H9 (cell line): ENCODE measurements at regions not wholly inside any gene's neighbourhood (a gene's known extent, or its start where the extent isn't known, plus 50 kb on each side); places are given as distances from the start of the nearest gene placed in this dataset.

Experiments used
- DNase-seq: peaks from one replicate; pipeline ENCODE4 v3.0.0-alpha.2; 2017
- H2AFZ ChIP-seq: one replicate; pipeline ENCODE4 v1.6.1; 2013; ENCODE audit warnings: mild to moderate bottlenecking, low read length, control low read depth, moderate library complexity
- H2AK5ac ChIP-seq: 2 replicates; pipeline ENCODE4 v1.6.1; 2013; ENCODE audit warnings: low read length, control low read depth, mixed read lengths; ENCODE audit not compliant: insufficient read length
- H2BK120ac ChIP-seq: one replicate; pipeline ENCODE4 v1.6.1; 2013; ENCODE audit warnings: low read depth, mild to moderate bottlenecking, low read length, control low read depth, inconsistent platforms; ENCODE audit not compliant: poor library complexity, severe bottlenecking
- H2BK12ac ChIP-seq: 2 replicates; pipeline ENCODE4 v1.6.1; 2013; ENCODE audit warnings: low read length, control low read depth, mixed read lengths, low read depth; ENCODE audit not compliant: insufficient read length
- H2BK15ac ChIP-seq: 2 replicates; pipeline ENCODE4 v1.6.1; 2013; ENCODE audit warnings: low read depth, low read length, control low read depth
- H2BK20ac ChIP-seq: one replicate; pipeline ENCODE4 v1.6.1; 2013; ENCODE audit warnings: low read depth, mild to moderate bottlenecking, low read length, control low read depth, inconsistent platforms; ENCODE audit not compliant: poor library complexity, severe bottlenecking
- H2BK5ac ChIP-seq: 2 replicates; pipeline ENCODE4 v1.6.1; 2013; ENCODE audit warnings: low read length, control low read depth, mixed read lengths; ENCODE audit not compliant: insufficient read length
- H3K14ac ChIP-seq: 2 replicates; pipeline ENCODE4 v1.6.1; 2013; ENCODE audit warnings: low read length, control low read depth; ENCODE audit not compliant: insufficient read depth
- H3K18ac ChIP-seq: 2 replicates; pipeline ENCODE4 v1.6.1; 2013; ENCODE audit warnings: low read depth, mild to moderate bottlenecking, mixed read lengths, low read length, control low read depth; ENCODE audit not compliant: insufficient read length
- H3K23ac ChIP-seq: 2 replicates; pipeline ENCODE4 v1.6.1; 2013; ENCODE audit warnings: low read length, control low read depth, mixed read lengths, low read depth; ENCODE audit not compliant: insufficient read length
- H3K23me2 ChIP-seq: 2 replicates; pipeline ENCODE4 v1.6.1; 2013; ENCODE audit warnings: low read depth, mild to moderate bottlenecking, mixed read lengths, low read length, control low read depth; ENCODE audit not compliant: insufficient read length, poor library complexity, severe bottlenecking
- H3K27ac ChIP-seq: 2 replicates; pipeline ENCODE4 v1.5.1; 2013; ENCODE audit warnings: low read length, control low read depth, mixed read lengths, low read depth; ENCODE audit not compliant: insufficient read length
- H3K27me3 ChIP-seq: 2 replicates; pipeline ENCODE4 v1.6.1; 2013; ENCODE audit warnings: low read length, control low read depth, inconsistent platforms; ENCODE audit not compliant: insufficient read depth
- H3K4ac ChIP-seq: 2 replicates; pipeline ENCODE4 v1.6.1; 2013; ENCODE audit warnings: low read depth, mild to moderate bottlenecking, control low read depth, inconsistent platforms, low read length, moderate library complexity
- H3K4me1 ChIP-seq: 2 replicates; pipeline ENCODE4 v1.6.1; 2013; ENCODE audit warnings: low read length, control low read depth, inconsistent platforms; ENCODE audit not compliant: insufficient read depth
- H3K4me2 ChIP-seq: 2 replicates; pipeline ENCODE4 v1.6.1; 2013; ENCODE audit warnings: low read length, control low read depth, mixed read lengths; ENCODE audit not compliant: insufficient read length, insufficient read depth
- H3K56ac ChIP-seq: 2 replicates; pipeline ENCODE4 v1.6.1; 2013; ENCODE audit warnings: low read depth, mild to moderate bottlenecking, mixed read lengths, low read length, control low read depth; ENCODE audit not compliant: insufficient read length
- H3K79me1 ChIP-seq: 2 replicates; pipeline ENCODE4 v1.6.1; 2013; ENCODE audit warnings: low read depth, mild to moderate bottlenecking, moderate library complexity, low read length, control low read depth, inconsistent platforms; ENCODE audit not compliant: insufficient read depth, poor library complexity, severe bottlenecking
- H3K79me2 ChIP-seq: 2 replicates; pipeline ENCODE4 v1.6.1; 2013; ENCODE audit warnings: low read length, control low read depth, inconsistent platforms; ENCODE audit not compliant: insufficient read depth
- H3K9ac ChIP-seq: 2 replicates; pipeline ENCODE4 v1.6.1; 2013; ENCODE audit warnings: low read length, control low read depth, mixed read lengths; ENCODE audit not compliant: insufficient read length; ENCODE audit errors: extremely low read depth
- H3K9me3 ChIP-seq: one replicate; pipeline ENCODE4 v1.6.1; 2013; ENCODE audit warnings: low read depth, low read length, inconsistent platforms; ENCODE audit not compliant: control insufficient read depth
- H3T11ph ChIP-seq: one replicate; pipeline ENCODE4 v1.6.1; 2013; ENCODE audit warnings: mild to moderate bottlenecking, low read length, control low read depth, inconsistent platforms
- H4K20me1 ChIP-seq: one replicate; pipeline ENCODE4 v1.6.1; 2013; ENCODE audit not compliant: control insufficient read depth, insufficient read length, insufficient read depth
- H4K5ac ChIP-seq: 2 replicates; pipeline ENCODE4 v1.6.1; 2013; ENCODE audit warnings: low read depth, mild to moderate bottlenecking, mixed read lengths, low read length, control low read depth; ENCODE audit not compliant: insufficient read length
- H4K8ac ChIP-seq: replicated peaks from 2 replicates; pipeline ENCODE4 v1.6.1; 2013; ENCODE audit warnings: low read length, control low read depth, mixed read lengths, low read depth; ENCODE audit not compliant: insufficient read length
- H4K91ac ChIP-seq: 2 replicates; pipeline ENCODE4 v1.6.1; 2013; ENCODE audit warnings: low read depth, mild to moderate bottlenecking, moderate library complexity, mixed read lengths, low read length, control low read depth; ENCODE audit not compliant: insufficient read length
- H3K27ac Mint-ChIP-seq, 3 experiments: 2 replicates in 2 of 3; 3 replicates in 1 of 3; pipeline ENCODE4 v1.8.0; 2020 to 2021; ENCODE audit warnings: mixed read lengths in 3 of 3, mild to moderate bottlenecking in 1 of 3, moderate library complexity in 1 of 3
- H3K27me3 Mint-ChIP-seq: 2 replicates; pipeline ENCODE4 v1.8.0; 2021; ENCODE audit warnings: low read depth, mild to moderate bottlenecking, moderate library complexity, mixed read lengths
- H3K36me3 Mint-ChIP-seq, 3 experiments: 2 replicates in 2 of 3; 3 replicates in 1 of 3; pipeline ENCODE4 v1.8.0; 2020 to 2021; ENCODE audit warnings: low read depth in 3 of 3, mixed read lengths in 3 of 3; ENCODE audit not compliant: insufficient read depth in 1 of 3
- H3K4me1 Mint-ChIP-seq, 2 experiments: 2 replicates each; pipeline ENCODE4 v1.8.0; 2020; ENCODE audit warnings: mixed read lengths in 2 of 2
- H3K4me3 Mint-ChIP-seq, 2 experiments: 2 replicates in 1 of 2; 3 replicates in 1 of 2; pipeline ENCODE4 v1.8.0; 2020 to 2021; ENCODE audit warnings: mild to moderate bottlenecking in 2 of 2, mixed read lengths in 2 of 2, moderate library complexity in 1 of 2
- H3K9me3 Mint-ChIP-seq, 2 experiments: 2 replicates in 1 of 2; 3 replicates in 1 of 2; pipeline ENCODE4 v1.8.0; 2020; ENCODE audit warnings: mild to moderate bottlenecking in 2 of 2, mixed read lengths in 2 of 2, moderate library complexity in 1 of 2
- CTCF ChIP-seq: fragments of 200-600 bp; sonication (generic); conservative IDR thresholded peaks from 3 replicates; pipeline ENCODE4 v1.8.0; 2021; ENCODE audit warnings: antibody characterized with exemption, mild to moderate bottlenecking
- WGBS: extraction: QIAGEN DNeasy Blood & Tissue Kit; methylation state at CpG from one replicate; pipeline ENCODE4 v1.1.7; 2013; ENCODE audit warnings: missing lambda C conversion rate, low lambda C conversion rate, mixed read lengths; ENCODE audit not compliant: insufficient read length; ENCODE audit errors: extremely low coverage; 5-methylcytosine and 5-hydroxymethylcytosine counted together

- H3K4ac ChIP-seq = no peak overlapping the region
- Mint-ChIP-seq H3K27ac (no peak overlapping the region), H3K4me3 (no peak overlapping the region), H3K4me1 (peaks cover 13 to 23% of the 10 kb centered on the region in 2 experiments), H3K27me3 (no peaks in the 10 kb centered on the region), H3K36me3 (peaks cover 0 to 4% (median 0%) of the 10 kb centered on the region in 3 experiments; a peak in 1 of 7 replicates), H3K9me3 (no peaks in the 10 kb centered on the region)
- no peak overlapping the region for H3K9ac ChIP-seq
- H3K18ac ChIP-seq = no peak overlapping the region
- H4K91ac ChIP-seq = no peak overlapping the region
- no peak overlapping the region for H2BK12ac ChIP-seq
- H4K20me1 ChIP-seq = no peaks in the 10 kb centered on the region
- H2AK5ac ChIP-seq = no peak overlapping the region
- H3K23me2 ChIP-seq = no peaks in the 10 kb centered on the region
- no peak overlapping the region for H3K56ac ChIP-seq
- no peak overlapping the region for H2BK20ac ChIP-seq
- TF ChIP-seq CTCF = no peak
- no peak overlapping the region for H3K4me2 ChIP-seq
- H3K14ac ChIP-seq = no peak overlapping the region
- no CpG with 5 or more reads among the region's 2 CpGs for WGBS
- H4K5ac ChIP-seq = no peak overlapping the region
- no peaks in the 10 kb centered on the region for H3K9me3 ChIP-seq
- no peak overlapping the region for H2BK15ac ChIP-seq
- H3K79me1 ChIP-seq = no peaks in the 10 kb centered on the region
- no peak overlapping the region for H2BK120ac ChIP-seq
- H3K27ac ChIP-seq = no peak overlapping the region
- no peak overlapping the region for H3K23ac ChIP-seq
- H4K8ac ChIP-seq = no peak overlapping the region
- H2BK5ac ChIP-seq = no peak overlapping the region
- H3K4me1 ChIP-seq = no peaks in the 10 kb centered on the region
- H2AFZ ChIP-seq = no peak overlapping the region
- no peaks in the 10 kb centered on the region for H3K79me2 ChIP-seq
- no peaks in the 10 kb centered on the region for H3K27me3 ChIP-seq
- DNase-seq = no peak
- no peak overlapping the region for H3T11ph ChIP-seq
Observed at GRCh38 chr5:86875539-86875938, 257.8 kb downstream of the COX7C start.
